Fibroblast of skin of scalp (primary cell): ENCODE measurements at regions not wholly inside any gene's neighbourhood (a gene's known extent, or its start where the extent isn't known, plus 50 kb on each side); places are given as distances from the start of the nearest gene placed in this dataset.

Experiments
- DNase-seq: peaks from one replicate; pipeline ENCODE4 v3.0.0-alpha.2; 2013

DNA sequence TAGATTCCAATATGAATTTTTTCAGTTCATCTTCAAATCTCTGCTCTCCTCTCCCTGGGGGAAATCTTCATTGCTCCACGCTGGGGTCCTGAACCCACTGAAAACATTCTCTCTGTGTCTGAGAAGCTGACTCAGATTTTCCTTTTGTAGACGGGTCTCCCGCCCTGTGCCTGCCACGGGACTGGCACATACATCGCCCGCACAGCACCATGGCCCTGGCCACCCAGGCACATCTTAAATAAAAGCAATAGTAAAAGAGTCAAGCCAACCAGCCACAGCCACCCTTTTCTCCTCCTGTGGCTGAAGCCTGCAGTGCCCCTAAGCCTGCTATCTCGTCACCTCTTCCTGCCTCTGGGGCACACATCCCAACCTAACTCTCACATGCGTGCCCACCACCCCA lies 301.2 kb downstream of the ZNF536 start:
- no peak for DNase-seq

- DNase-seq = no peak
Measured at GRCh38 chr19:30672926-30673325, 300.7 kb downstream of the ZNF536 start.

- peak; percentile 30 for DNase-seq
Measured at GRCh38 chr19:30671622-30672051, 299.5 kb downstream of the ZNF536 start.

DNA sequence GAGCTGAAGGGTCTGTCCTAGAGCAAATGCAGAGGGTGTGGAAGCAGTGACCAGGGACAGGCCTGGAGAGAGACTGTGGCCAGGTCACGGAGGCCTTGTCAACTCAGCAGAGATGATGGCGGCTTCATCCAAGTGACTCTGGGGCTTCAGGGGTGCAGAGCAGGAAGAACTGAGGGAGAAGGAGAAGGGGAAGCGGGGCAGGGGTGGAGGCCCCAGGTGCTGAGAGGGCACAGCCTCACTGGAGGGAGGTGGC lies 299.1 kb downstream of the ZNF536 start:
- DNase-seq = no peak

GRCh38 chr19:30670562-30671366 lies 298.6 kb downstream of the ZNF536 start:
- DNase-seq = no peak

DNA sequence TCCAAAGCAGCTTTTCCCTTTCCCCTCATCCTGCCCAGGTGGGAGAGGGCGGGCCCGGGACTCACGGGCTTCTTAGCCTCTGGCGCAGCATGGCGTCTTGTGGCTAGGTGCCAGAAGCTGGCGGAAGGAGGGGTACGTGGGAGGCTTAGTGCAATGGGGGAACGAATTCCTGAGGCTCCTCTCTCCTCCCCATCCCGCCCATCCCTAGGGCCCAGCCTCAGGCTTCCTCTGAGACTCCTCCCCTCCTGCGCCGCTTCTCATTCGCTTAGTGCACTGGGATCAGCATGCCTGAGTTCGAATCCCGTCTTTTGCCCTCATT lies 297.8 kb downstream of the ZNF536 start:
- no peak for DNase-seq

GRCh38 chr19:30669329-30670010 lies 297.3 kb downstream of the ZNF536 start:
- DNase-seq = peak; percentile 55

GRCh38 chr19:30668521-30669155 lies 296.5 kb downstream of the ZNF536 start:
- DNase-seq = no peak

DNA sequence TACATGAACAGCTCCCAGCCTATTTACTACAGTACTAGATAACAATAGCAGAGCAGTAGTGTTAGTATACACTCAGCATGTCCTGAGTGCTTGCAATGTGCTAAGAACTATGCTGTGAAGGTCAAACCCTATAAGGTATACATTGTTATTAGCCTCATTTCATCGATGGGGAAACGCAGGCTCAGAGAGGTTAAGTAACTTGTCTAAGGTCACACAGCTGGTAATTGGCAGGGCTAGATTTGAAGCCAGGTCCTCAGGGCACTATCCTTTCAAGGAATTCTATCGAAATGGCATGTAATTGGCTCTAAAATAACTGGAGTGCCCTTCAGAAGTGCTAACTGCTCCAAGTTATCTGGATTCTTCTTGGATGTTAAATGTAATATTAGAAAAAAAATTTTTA lies 295.6 kb downstream of the ZNF536 start:
- no peak for DNase-seq

GRCh38 chr19:30667227-30667626 lies 295.0 kb downstream of the ZNF536 start:
- DNase-seq = no peak

- peak; percentile 28 for DNase-seq
Measured at GRCh38 chr19:30666301-30666803, 294.2 kb downstream of the ZNF536 start.

- DNase-seq = no peak
Measured at GRCh38 chr19:30665449-30665848, 293.3 kb downstream of the ZNF536 start.

GRCh38 chr19:30663611-30664174 lies 291.5 kb downstream of the ZNF536 start:
- DNase-seq = no peak

- peak; percentile 73 for DNase-seq
Measured at GRCh38 chr19:30662211-30662861, 290.2 kb downstream of the ZNF536 start.

- DNase-seq = no peak
Measured at GRCh38 chr19:30659638-30660037, 287.5 kb downstream of the ZNF536 start.

DNA sequence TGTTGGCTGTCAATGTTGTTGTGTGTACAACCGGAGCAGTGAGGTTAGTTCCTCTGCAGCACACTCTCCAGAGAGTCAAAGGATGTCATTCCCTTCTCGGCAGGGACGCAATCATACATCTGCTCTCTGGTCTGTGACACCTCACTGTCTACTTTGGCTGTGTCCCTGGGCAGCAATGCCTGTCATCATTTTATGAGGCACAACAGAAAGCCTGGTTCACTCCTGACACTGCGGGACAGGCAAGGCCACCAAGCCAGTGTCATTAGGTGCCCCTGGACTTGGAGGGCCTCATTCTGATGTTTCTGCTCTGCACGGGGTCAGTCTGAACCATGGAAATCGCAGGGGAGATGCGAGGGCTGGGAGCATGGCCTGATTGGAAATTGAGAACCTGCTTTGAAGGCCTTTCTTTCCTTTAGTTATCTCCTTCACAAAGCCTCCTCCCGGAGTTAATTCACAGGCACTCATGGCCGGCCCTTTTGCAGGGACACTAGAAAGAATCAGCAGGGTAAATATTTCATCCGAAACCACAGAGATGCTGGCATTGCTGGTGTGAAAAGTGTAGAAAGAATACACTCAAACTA lies 284.4 kb downstream of the ZNF536 start:
- DNase-seq = no peak

GRCh38 chr19:30653646-30654386 lies 281.6 kb downstream of the ZNF536 start:
- no peak for DNase-seq

- no peak for DNase-seq
Measured at GRCh38 chr19:30652751-30653150, 280.6 kb downstream of the ZNF536 start.

DNA sequence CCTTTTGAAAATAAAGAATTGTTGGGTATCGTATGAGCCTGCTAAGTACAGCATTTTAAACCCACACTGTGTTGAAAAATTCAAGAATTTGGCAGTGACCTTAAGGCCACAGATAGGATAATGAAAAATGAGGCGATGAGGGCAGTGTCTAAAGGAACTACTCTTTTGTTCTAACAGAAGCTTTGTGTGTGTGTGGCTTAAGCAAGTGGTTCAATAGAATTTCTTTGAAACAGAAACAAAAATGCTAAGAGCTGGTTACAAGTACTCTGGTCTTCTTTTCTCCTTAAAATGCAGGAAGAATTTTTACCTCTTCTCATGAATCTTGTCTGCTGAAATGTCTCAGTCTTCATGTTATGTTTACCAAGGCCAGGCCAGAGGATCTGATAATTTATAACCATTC lies 279.5 kb downstream of the ZNF536 start:
- DNase-seq = no peak

DNA sequence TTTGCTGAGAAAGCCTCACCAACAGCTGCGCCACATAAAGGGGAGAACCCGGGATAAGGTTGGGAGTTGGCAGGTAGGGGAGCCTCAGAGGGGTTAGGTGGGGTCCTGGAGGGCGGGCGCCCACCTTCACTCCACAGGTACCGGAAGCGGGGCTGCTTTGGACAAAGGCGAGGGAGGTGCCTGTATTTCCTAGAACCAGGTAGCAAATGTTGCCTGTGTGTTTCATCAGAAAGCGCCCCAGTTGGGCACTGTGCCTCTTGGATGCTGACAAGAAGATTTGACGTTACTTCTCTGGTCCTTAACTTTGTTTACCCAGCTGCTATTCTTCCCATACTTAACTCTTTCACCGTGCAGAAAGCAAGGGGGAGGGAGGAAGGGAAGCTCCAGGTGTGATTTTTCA lies 278.9 kb downstream of the ZNF536 start:
- DNase-seq = no peak

DNA sequence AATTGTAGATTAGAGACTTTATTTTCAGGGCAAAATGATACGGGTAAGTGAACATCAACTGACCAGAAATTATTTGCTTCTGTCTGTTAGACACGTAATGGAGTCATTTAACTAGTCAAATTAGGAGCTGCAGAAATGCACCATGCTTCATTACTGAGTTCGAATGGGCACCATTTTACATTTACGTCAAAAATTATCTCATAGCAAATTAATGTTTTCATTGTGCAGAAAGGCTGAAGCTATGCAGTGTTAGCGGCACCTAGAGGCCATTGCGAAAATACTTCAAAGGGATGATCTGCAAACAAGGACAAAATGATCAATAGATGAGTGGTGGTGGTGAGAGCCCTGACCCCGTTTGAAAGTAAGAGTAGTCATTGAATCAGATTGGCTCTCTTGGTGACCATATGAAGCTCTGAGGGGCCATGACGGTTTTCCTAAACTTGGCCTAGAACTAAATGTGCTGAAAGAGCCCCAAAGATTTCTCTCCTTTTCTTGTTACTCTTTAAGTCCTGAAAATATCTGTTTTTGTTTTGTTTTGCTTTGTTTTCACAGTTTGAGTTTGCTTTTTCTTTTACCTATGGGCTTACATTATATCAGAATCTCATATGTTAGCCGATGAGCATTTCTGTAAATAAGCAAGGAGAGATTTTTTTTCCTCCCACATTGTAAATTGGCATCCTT lies 277.9 kb downstream of the ZNF536 start:
- DNase-seq = peak; percentile 68
